Bronchial epithelial cell (primary cell): ENCODE measurements at regions not wholly inside any gene's neighbourhood (a gene's known extent, or its start where the extent isn't known, plus 50 kb on each side); places are given as distances from the start of the nearest gene placed in this dataset.
"Not testable (repeated sequence)": the region's sequence is repeated elsewhere in the genome, so short reads cannot be mapped to it uniquely, and the experiment has no call there.

Source experiments
- DNase-seq: peaks from one replicate; pipeline ENCODE4 v3.0.0-alpha.2; 2010; ENCODE audit warnings: low read depth
- FAIRE-seq: peaks from 2 replicates; lab custom pipeline; 2011; peaks lifted over from hg19 to GRCh38; lab: Jason Lieb, UNC
- H3K27me3 ChIP-seq: 2 replicates; pipeline ENCODE4 v1.5.1; 2011; ENCODE audit warnings: low read length; ENCODE audit not compliant: control insufficient read depth, insufficient read depth
- H3K36me3 ChIP-seq: 2 replicates; pipeline ENCODE4 v1.5.1; 2011; ENCODE audit warnings: low read length; ENCODE audit not compliant: control insufficient read depth, insufficient read depth
- H3K4me3 ChIP-seq: 2 replicates; pipeline ENCODE4 v1.5.1; 2011; ENCODE audit warnings: mild to moderate bottlenecking, low read depth, low read length, control low read depth
- CTCF ChIP-seq: IDR thresholded peaks from 2 replicates; pipeline ENCODE4 v1.5.1; 2011; ENCODE audit warnings: mild to moderate bottlenecking, moderate library complexity, low read length, control low read depth, inconsistent platforms; ENCODE audit not compliant: insufficient read depth, severe bottlenecking

GRCh38 chr12:105443802-105444652, 113.5 kb downstream of the C12orf75 start:
- Histone ChIP-seq H3K36me3 (no peaks in the 10 kb centered on the region), H3K4me3 (no peak overlapping the region), H3K27me3 (no peaks in the 10 kb centered on the region)
- TF ChIP-seq CTCF: no peak
- FAIRE-seq (no peak), DNase-seq (peak; percentile 39)

GRCh38 chr12:105444653-105445102, 114.2 kb downstream of the C12orf75 start:
- no peaks in the 10 kb centered on the region for H3K36me3 ChIP-seq
- DNase-seq (peak; percentile 70), FAIRE-seq (no peak)
- no peaks in the 10 kb centered on the region for H3K27me3 ChIP-seq
- no peak for TF ChIP-seq CTCF
- no peak overlapping the region for H3K4me3 ChIP-seq

GRCh38 chr12:105445249-105445648, 114.8 kb downstream of the C12orf75 start:
- H3K4me3 ChIP-seq: no peak overlapping the region
- no peaks in the 10 kb centered on the region for H3K36me3 ChIP-seq
- peak; percentile 39 for DNase-seq
- H3K27me3 ChIP-seq: no peaks in the 10 kb centered on the region
- no peak for FAIRE-seq
- no peak for TF ChIP-seq CTCF

- H3K4me3 ChIP-seq: no peak overlapping the region
- no peak for FAIRE-seq
- no peak for TF ChIP-seq CTCF
- no peaks in the 10 kb centered on the region for H3K27me3 ChIP-seq
- no peaks in the 10 kb centered on the region for H3K36me3 ChIP-seq
- peak; percentile 45 for DNase-seq
These were observed 115.2 kb downstream of the C12orf75 start for GRCh38 chr12:105445649-105446048.

- FAIRE-seq, H3K4me3 ChIP-seq, DNase-seq, H3K27me3 ChIP-seq, H3K36me3 ChIP-seq: not testable (repeated sequence)
These were observed 116.0 kb downstream of the C12orf75 start for GRCh38 chr12:105446460-105446859.

- no peak overlapping the region for H3K4me3 ChIP-seq
- DNase-seq: no peak
- TF ChIP-seq CTCF: no peak
- no peak for FAIRE-seq
- H3K36me3 ChIP-seq: no peaks in the 10 kb centered on the region
- no peaks in the 10 kb centered on the region for H3K27me3 ChIP-seq
These were observed 118.9 kb downstream of the C12orf75 start for GRCh38 chr12:105449431-105449830.
